A172 (cell line): ENCODE measurements at regions not wholly inside any gene's neighbourhood (a gene's known extent, or its start where the extent isn't known, plus 50 kb on each side); places are given as distances from the start of the nearest gene placed in this dataset.
A peak's percentile ranks its signal among the peaks of the same experiment; 100 is the strongest.
"Not testable (repeated sequence)": the region's sequence is repeated elsewhere in the genome, so short reads cannot be mapped to it uniquely, and the experiment has no call there.

Experiments
- DNase-seq: peaks from one replicate; pipeline ENCODE4 v3.0.0-alpha.2; 2015; ENCODE audit warnings: low spot score

DNA sequence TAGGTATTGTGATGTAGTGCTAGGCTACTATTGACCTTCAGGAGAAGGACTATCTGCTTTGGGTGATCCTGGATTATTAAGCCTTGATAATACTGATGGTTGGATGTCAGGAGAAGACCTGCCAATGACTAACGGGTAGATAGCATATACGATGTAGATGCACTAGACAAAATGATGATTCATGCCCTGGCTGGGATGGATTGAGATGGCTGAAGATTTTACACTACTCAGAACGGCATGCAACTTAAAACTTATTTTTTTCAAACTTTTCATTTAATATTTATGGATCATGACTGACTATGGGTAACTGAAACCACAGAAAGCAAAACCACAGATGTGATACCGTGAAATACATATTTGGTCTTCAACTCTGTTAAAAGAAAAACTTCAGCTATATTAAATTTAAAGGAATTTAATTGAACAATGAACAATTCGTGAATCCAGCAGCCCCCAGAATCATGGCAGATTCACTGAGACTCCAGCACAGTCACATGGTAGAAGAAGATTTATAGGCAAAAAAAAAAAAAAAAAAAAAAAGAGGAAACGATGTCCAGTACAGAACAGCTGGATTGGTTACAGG is 124.6 kb upstream of the CDK13 start:
- DNase-seq: no peak

DNA sequence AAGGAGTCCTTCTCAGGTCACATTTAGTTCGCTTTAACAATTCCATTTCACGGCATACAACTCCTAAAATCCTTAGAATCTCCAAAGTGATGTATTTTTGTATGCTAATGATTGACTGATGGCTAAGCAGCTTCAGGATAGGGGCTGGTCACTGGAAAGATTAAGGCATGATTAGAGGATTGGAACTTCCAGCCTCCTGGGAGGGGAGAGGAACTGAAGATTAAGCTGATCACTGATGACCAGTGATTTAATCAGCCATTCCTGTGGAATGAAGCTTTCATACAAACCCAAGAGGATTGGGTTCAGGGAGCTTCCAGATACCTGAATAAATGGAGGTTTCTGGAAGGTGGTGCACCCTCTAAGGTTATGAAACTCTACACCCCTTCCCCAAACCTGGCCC is 123.9 kb upstream of the CDK13 start:
- DNase-seq: no peak

- DNase-seq: no peak
Observed at GRCh38 chr7:39827571-39827970, 122.5 kb upstream of the CDK13 start.

GRCh38 chr7:39829028-39829427 is 121.0 kb upstream of the CDK13 start:
- DNase-seq: no peak

- DNase-seq: no peak
Observed at GRCh38 chr7:39832519-39833085, 117.5 kb upstream of the CDK13 start.

DNA sequence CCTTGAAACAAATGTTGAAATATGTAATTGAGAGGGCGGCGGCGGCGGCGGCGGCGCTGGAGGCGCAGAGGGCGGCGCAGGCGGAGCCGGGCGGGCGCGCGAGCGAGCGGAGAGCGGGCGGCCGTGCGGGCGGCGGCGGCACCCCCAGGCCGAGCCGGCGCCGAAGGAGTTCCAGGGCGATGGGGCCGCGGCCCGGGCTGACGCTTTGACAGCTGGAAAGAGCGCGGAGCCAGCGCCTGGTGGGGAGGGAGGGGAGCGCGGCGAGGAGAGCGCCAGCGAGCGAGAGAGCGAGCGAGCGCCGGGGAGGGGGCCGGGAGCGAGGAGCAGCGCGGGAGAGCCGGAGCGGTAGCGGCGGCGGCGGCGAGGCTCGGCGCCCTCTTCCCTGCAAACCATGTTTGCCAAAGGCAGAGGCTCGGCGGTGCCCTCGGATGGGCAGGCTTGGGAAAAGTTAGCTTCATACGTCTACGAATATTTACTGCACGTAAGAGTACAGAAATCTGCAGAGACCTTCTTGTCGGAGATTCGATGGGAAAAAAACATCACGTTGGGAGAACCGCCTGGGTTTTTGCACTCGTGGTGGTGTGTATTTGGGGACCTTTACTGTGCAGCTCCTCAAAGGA is 116.8 kb upstream of the CDK13 start:
- peak; percentile 24 for DNase-seq

- not testable (repeated sequence) for DNase-seq
Observed at GRCh38 chr7:39833865-39834634, 116.0 kb upstream of the CDK13 start.

- DNase-seq: peak; percentile 83
Observed at GRCh38 chr7:39838326-39838725, 111.7 kb upstream of the CDK13 start.

GRCh38 chr7:39845006-39845405 is 105.0 kb upstream of the CDK13 start:
- DNase-seq: no peak

- DNase-seq: no peak
Observed at GRCh38 chr7:39847227-39847626, 102.8 kb upstream of the CDK13 start.

- no peak for DNase-seq
Observed at GRCh38 chr7:39851466-39852045, 98.5 kb upstream of the CDK13 start.

DNA sequence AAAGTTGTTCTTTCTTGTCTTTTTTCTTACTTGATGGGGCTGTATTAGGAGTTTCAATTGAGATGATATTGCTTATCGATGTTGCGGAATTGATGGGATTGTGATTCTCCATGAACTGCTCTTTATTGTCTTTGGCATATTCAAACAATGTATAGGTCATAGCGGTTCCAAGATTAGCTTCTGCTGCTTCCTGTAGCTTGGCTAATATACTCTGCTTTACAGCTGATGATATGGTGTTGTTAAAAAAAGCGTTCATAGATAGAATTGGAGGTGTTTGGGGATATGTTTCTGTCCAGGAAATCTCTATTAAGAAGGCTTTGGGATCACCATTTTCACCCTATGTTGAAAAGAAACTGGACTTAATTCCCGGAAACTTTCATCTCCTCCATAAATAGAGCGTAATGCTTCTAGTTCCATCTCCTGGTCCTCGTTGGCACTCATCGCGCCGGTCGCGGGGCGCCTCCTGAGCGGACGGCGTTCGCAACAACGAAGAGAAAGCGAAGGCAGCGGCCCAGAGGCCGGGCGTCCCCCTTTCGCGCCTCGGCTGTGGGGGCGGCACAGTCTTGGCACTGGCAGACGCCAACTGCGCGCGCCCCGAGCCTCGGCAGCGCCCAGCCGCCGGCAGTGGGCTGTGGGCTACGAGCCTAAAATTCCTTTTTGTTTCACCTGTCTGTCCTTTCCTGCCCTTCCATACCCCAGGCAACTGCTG is 95.3 kb upstream of the CDK13 start:
- DNase-seq: not testable (repeated sequence)

DNA sequence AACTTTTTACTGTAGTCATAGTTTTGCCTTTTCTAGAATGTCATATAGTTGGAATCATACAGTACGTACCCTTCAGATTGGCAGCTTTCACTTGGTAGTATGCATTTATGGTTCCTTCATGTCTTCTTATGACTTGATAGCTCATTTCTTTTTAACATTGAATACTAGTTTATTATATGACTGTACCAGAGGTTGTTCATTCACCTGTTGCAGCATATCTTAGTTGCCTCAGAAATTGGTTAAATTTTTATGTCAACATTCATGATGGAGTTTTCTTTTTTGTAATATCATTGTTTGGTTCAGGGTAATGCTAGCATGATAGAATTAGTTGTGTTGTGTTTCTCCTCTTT is 94.8 kb upstream of the CDK13 start:
- DNase-seq: no peak

- not testable (repeated sequence) for DNase-seq
Observed at GRCh38 chr7:39863675-39864322, 86.3 kb upstream of the CDK13 start.

- DNase-seq: not testable (repeated sequence)
Observed at GRCh38 chr7:39869888-39870522, 80.1 kb upstream of the CDK13 start.

- not testable (repeated sequence) for DNase-seq
Observed at GRCh38 chr7:39871610-39872009, 78.4 kb upstream of the CDK13 start.

DNA sequence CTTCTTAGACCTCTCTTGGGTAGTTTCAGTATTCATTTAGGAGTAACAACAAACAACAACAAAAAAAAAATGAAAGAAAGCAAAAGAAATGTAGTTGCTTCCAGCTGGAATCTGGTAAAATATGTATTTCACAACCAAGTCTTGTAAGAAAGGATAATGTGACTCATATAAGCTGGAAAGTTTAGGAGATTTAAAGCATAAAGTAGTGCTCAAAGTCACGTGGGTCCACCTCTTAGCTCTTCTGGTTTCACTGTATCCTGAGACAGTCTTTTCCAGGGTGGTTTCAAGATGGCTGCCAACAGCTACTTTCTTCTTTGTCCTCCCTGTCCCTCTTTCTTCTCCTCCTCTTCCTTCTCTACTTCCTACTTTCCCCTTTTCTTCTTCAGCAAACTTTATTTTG is 69.5 kb upstream of the CDK13 start:
- no peak for DNase-seq

DNA sequence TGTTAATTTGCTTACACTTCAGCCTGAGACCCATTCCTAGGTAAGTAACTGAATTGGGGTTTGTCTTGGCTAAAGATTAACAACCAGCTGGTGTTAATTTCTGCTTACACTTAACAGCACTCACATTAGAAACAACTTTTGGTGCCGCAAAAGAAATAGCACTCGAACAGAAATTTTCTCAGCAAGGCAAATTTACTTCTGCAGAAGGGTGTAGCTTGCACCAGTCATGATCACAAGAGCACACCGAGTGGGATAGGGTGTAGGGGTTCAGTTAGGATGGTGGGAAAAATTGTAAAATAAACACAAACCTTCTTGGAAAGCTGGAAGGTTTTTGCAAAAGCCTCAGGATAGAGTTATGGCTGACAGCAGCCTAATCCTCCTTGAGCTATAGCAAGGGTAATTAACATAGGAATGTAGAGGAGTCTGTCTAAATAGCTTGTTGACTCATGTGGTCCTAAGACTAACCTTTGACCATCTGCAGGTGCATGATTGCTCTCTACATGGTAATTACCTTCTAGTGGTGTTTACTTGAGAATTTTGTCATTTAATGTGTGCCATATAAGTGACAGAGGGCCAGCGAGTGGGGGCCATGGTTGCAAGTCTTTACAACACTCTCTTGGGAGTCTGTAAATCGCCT is 67.8 kb upstream of the CDK13 start:
- DNase-seq: no peak

- DNase-seq: no peak
Observed at GRCh38 chr7:39883812-39884390, 66.2 kb upstream of the CDK13 start.
